Fibroblast of pulmonary artery (primary cell): ENCODE measurements at regions not wholly inside any gene's neighbourhood (a gene's known extent, or its start where the extent isn't known, plus 50 kb on each side); places are given as distances from the start of the nearest gene placed in this dataset.

Source experiments
- DNase-seq: peaks from one replicate; pipeline ENCODE4 v3.0.0-alpha.2; 2010; ENCODE audit warnings: low read depth
- H3K4me3 ChIP-seq: replicated peaks from 2 replicates; pipeline ENCODE4 v1.5.1; 2011; ENCODE audit warnings: low read depth, mild to moderate bottlenecking, control low read depth, low read length, moderate library complexity
- TF ChIP-seq, protein P1 (sequence below): IDR thresholded peaks from 2 replicates; pipeline ENCODE4 v1.5.1; 2011; ENCODE audit warnings: mild to moderate bottlenecking, control low read depth, low read length, inconsistent platforms; ENCODE audit errors: missing control alignments

DNA sequence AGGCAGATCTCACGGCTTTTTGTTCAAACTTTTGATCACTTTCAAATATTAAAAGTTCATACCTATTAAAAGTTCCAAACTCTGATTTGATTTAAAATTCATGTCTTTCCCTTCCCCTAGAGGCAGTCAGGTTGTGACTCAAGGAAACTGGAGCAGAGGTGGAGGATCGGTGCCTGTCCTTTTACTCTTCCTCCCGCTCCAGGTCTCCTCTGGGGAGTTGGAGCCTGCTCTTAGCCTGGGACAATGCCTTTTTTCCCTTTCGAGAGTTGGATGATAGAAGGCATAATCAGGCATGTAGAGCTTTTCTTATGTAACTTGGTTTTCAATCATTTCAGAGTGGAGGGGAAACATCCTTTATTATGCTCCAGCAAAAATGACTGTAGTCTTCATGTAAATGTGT is 1706.1 kb upstream of the CELF4 start:
- no peak overlapping the region for H3K4me3 ChIP-seq
- no peak for DNase-seq
- TF ChIP-seq, protein P1, sequence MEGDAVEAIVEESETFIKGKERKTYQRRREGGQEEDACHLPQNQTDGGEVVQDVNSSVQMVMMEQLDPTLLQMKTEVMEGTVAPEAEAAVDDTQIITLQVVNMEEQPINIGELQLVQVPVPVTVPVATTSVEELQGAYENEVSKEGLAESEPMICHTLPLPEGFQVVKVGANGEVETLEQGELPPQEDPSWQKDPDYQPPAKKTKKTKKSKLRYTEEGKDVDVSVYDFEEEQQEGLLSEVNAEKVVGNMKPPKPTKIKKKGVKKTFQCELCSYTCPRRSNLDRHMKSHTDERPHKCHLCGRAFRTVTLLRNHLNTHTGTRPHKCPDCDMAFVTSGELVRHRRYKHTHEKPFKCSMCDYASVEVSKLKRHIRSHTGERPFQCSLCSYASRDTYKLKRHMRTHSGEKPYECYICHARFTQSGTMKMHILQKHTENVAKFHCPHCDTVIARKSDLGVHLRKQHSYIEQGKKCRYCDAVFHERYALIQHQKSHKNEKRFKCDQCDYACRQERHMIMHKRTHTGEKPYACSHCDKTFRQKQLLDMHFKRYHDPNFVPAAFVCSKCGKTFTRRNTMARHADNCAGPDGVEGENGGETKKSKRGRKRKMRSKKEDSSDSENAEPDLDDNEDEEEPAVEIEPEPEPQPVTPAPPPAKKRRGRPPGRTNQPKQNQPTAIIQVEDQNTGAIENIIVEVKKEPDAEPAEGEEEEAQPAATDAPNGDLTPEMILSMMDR = no peak

DNA sequence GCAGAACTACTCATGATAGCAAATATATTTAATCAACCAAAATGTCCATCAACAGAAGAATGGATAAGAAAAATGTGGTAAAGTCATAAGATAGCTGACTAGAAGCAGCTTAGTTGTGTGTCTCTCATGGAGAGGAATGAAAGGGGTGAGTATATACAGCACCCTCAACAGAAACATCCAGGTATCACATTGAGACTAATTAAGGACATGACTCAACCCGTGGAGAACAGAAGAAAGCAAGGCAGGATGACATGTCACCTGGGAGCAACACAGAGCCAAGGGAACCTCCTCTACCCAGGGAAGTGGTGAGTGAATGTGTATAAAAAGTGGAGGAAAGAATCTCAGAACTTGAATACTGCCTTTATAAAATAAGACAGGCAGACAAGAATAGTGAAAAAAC is 1695.0 kb upstream of the CELF4 start:
- no peak overlapping the region for H3K4me3 ChIP-seq
- TF ChIP-seq, protein P1 = no peak

DNA sequence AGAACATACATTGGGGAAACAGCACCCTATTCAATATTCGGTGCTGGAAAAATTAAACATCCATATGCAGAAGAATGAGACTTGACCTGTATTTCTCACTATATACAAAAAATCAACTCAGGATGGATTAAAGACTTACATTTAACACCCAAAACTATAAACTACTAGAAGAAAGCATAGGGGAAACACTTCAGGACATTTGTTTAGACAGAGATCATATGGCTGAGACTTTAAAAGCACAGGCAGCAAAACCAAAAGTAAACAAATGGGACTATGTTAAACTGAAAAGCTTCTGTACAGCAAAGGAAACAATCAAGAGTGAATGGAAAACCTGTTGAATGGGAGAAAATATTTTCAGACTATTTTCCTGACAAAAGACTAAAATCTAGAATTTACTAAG is 1694.1 kb upstream of the CELF4 start:
- DNase-seq = no peak
- no peak overlapping the region for H3K4me3 ChIP-seq

More for the DNA sequence above, 1695.0 kb upstream of the CELF4 start:
- no peak for DNase-seq

DNA sequence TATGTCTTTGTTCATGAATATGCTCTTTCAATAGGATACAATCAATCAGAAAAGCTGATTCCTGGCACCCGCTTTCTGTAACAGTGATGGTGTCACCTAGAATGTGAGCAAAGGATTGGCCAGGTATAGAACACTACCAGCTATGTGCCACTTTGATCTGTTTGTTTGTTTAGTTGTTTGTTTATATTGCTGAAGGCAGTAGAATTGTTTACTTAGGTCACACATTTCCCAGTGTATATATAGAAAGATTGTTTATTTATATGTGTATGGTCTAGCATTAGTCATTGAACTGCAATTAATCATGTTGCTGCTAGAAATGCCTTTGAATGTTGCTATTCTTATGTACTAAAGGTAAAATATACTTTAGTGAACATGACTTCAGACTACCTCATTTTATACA is 1678.6 kb upstream of the CELF4 start:
- no peak for DNase-seq
- TF ChIP-seq, protein P1 = no peak
- H3K4me3 ChIP-seq = no peak overlapping the region

More for the DNA sequence above, 1694.1 kb upstream of the CELF4 start:
- TF ChIP-seq, protein P1 = no peak

DNA sequence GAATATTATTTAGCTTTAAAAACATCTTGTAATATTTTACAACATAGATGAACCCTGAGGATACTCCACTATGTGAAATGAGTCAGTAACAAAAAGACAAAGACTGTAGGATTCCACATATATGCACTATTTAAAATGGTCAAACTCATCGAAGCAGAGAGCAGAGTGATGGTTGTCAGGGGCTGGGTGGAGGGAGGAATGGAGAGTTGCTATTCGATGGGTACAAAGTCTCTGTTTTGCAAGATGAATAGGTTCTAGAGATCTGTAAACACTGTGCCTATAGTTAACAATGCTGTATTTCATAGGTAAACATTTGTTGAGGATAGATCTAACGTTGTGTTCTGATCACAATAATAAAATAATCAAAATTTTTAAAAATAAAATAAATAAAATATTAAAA is 1675.9 kb upstream of the CELF4 start:
- TF ChIP-seq, protein P1 = no peak
- no peak overlapping the region for H3K4me3 ChIP-seq

DNA sequence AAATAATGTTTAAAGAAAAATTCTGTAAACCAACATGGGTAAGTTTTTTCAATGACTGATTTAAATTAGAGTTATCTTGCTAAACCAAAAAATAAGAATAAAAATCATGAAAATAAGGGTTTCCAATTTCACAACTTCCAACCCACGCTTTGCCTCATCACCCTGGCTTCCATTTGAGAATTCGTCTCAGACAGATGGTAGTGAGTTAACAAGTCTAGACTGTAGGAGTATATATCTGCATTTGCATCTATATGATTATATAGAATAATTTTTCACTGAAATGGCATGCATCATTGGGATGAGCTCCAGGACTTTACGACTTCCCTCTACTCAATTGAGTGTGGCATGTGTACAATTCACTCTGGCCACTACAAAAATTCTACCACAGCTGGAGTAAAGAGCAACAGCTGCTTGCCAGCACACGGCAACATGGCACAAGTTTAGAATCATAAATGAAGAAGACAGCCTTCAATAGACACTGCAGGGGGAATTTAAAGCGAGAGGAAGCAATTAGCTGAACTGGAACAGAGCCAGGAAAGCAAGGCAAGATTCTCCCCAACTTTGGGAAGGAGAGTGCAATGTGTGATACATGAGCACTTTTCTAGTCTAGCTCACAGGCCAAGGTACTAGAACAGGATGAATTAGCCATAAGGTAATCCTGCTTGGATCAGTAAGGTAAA is 1673.5 kb upstream of the CELF4 start:
- TF ChIP-seq, protein P1 = no peak
- no peak overlapping the region for H3K4me3 ChIP-seq
- DNase-seq = no peak

More for the DNA sequence above, 1675.9 kb upstream of the CELF4 start:
- no peak for DNase-seq

DNA sequence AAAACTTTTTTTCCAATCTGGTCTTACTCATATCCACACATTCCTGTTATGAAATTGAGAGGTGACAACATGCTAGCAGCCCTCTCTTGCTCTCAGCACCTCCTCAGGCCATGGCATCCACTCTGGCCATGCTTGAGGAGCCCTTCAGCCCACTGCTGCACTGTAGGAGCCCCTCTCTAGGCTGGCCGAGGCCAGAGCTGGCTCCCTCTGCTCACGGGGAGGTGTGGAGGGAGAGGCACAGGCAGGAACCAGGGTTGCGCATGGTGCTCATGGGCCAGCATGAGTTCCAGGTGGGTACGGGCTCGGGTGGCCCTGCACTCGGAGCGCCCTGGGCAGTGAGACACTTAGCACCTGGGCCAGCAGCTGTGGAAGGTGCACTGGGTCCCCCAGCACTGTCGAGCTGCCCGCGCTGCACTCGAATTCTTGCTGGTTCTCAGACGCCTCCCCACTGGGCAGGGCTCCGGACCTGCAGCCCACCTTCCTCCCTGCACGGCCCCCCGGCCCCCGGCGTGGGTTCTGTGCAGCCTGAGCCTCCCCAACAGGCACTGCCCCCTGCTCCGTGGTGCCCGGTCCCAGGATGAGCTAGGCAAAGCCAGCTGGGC is 1669.6 kb upstream of the CELF4 start:
- H3K4me3 ChIP-seq = no peak overlapping the region
- TF ChIP-seq, protein P1 = no peak
- no peak for DNase-seq
